ENCODE measurements at regions not wholly inside any gene's neighbourhood (a gene's known extent, or its start where the extent isn't known, plus 50 kb on each side); places are given as distances from the start of the nearest gene placed in this dataset.

GRCh38 chr10:45204954-45205775 lies 110.2 kb downstream of the OR13A1 start:
- no peak for TF ChIP-seq CTCF (IDR thresholded peaks at IDR 0.05; ENCODE audit: extremely low read depth, insufficient read depth, missing control alignments)
- in situ Hi-C loops (cut with MboI; ENCODE audit: low pct_unique_long_range_greater_than_20kb, low sequenced_read_pairs, unreplicated experiment), result no loop called here
- no peak for DNase-seq (ENCODE audit: low spot score)

GRCh38 chr10:45209888-45210287 lies 105.5 kb downstream of the OR13A1 start:
- no peak for DNase-seq (ENCODE audit: low spot score)
- no peak for TF ChIP-seq CTCF (IDR thresholded peaks at IDR 0.05; ENCODE audit: extremely low read depth, insufficient read depth, missing control alignments)
- in situ Hi-C loops (cut with MboI; ENCODE audit: low pct_unique_long_range_greater_than_20kb, low sequenced_read_pairs, unreplicated experiment), result no loop called here

GRCh38 chr10:45211576-45211975 lies 103.8 kb downstream of the OR13A1 start:
- DNase-seq (ENCODE audit: low spot score), result no peak
- in situ Hi-C loops (cut with MboI; ENCODE audit: low pct_unique_long_range_greater_than_20kb, low sequenced_read_pairs, unreplicated experiment), result no loop called here
- TF ChIP-seq CTCF (IDR thresholded peaks at IDR 0.05; ENCODE audit: extremely low read depth, insufficient read depth, missing control alignments), result no peak

GRCh38 chr10:45219416-45219815 lies 96.0 kb downstream of the OR13A1 start:
- in situ Hi-C loops (cut with MboI; ENCODE audit: low pct_unique_long_range_greater_than_20kb, low sequenced_read_pairs, unreplicated experiment), result no loop called here
- DNase-seq (ENCODE audit: low spot score), result no peak
- no peak for TF ChIP-seq CTCF (IDR thresholded peaks at IDR 0.05; ENCODE audit: extremely low read depth, insufficient read depth, missing control alignments)

GRCh38 chr10:45220931-45221330 lies 94.5 kb downstream of the OR13A1 start:
- TF ChIP-seq CTCF (IDR thresholded peaks at IDR 0.05; ENCODE audit: extremely low read depth, insufficient read depth, missing control alignments), result no peak
- no peak for DNase-seq (ENCODE audit: low spot score)
- in situ Hi-C loops (cut with MboI; ENCODE audit: low pct_unique_long_range_greater_than_20kb, low sequenced_read_pairs, unreplicated experiment), result no loop called here

- DNase-seq (ENCODE audit: low spot score), result no peak
- no peak for TF ChIP-seq CTCF (IDR thresholded peaks at IDR 0.05; ENCODE audit: extremely low read depth, insufficient read depth, missing control alignments)
- in situ Hi-C loops (cut with MboI; ENCODE audit: low pct_unique_long_range_greater_than_20kb, low sequenced_read_pairs, unreplicated experiment), result no loop called here
Observed at GRCh38 chr10:45224219-45224841, 91.1 kb downstream of the OR13A1 start.

All from GM13977 (cell line).